ENCODE measurements at regions not wholly inside any gene's neighbourhood (a gene's known extent, or its start where the extent isn't known, plus 50 kb on each side); places are given as distances from the start of the nearest gene placed in this dataset.

DNA sequence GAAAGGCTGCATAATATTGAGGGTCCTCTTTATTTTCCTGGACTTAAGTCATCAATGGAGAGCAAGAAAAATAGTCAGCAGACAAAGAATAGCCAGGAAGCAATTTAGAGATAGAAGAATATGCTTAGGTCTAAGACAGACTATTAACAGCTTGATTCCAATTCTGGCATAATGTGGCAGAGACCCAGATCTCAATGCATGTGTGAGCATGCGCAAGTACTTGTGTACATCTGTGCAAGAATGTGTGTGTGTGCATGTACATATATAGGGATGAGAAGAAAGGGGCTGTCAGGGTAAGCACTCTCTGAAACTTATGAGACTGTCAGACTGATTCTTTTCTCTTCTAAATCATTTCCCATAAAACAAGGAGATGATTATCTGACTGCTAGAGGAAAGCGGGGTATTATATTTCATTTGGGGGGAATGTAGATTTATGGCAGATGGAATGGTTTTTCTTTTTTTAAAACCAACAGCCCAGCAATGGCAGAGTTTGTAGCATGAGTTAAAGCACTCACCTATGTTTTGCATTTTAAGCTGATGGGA is 381.3 kb upstream of the SPRED2 start:
- no peak for DNase-seq (ENCODE audit: low read depth)
- TF ChIP-seq, protein P1, sequence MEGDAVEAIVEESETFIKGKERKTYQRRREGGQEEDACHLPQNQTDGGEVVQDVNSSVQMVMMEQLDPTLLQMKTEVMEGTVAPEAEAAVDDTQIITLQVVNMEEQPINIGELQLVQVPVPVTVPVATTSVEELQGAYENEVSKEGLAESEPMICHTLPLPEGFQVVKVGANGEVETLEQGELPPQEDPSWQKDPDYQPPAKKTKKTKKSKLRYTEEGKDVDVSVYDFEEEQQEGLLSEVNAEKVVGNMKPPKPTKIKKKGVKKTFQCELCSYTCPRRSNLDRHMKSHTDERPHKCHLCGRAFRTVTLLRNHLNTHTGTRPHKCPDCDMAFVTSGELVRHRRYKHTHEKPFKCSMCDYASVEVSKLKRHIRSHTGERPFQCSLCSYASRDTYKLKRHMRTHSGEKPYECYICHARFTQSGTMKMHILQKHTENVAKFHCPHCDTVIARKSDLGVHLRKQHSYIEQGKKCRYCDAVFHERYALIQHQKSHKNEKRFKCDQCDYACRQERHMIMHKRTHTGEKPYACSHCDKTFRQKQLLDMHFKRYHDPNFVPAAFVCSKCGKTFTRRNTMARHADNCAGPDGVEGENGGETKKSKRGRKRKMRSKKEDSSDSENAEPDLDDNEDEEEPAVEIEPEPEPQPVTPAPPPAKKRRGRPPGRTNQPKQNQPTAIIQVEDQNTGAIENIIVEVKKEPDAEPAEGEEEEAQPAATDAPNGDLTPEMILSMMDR (IDR thresholded peaks at IDR 0.05; ENCODE audit: low read length, missing control alignments) = no peak
- H3K4me3 ChIP-seq (replicated peaks; ENCODE audit: low read depth, low read length) = no peak overlapping the region

GRCh38 chr2:65812887-65813286 is 380.5 kb upstream of the SPRED2 start:
- no peak overlapping the region for H3K4me3 ChIP-seq (replicated peaks; ENCODE audit: low read depth, low read length)
- DNase-seq (ENCODE audit: low read depth) = no peak

GRCh38 chr2:65807942-65808341 is 375.5 kb upstream of the SPRED2 start:
- H3K4me3 ChIP-seq (replicated peaks; ENCODE audit: low read depth, low read length) = no peak overlapping the region
- TF ChIP-seq, protein P1 (IDR thresholded peaks at IDR 0.05; ENCODE audit: low read length, missing control alignments) = no peak
- no peak for DNase-seq (ENCODE audit: low read depth)

More at GRCh38 chr2:65812887-65813286, 380.5 kb upstream of the SPRED2 start:
- TF ChIP-seq, protein P1 (IDR thresholded peaks at IDR 0.05; ENCODE audit: low read length, missing control alignments) = no peak

GRCh38 chr2:65804777-65805176 is 372.4 kb upstream of the SPRED2 start:
- no peak for DNase-seq (ENCODE audit: low read depth)
- H3K4me3 ChIP-seq (replicated peaks; ENCODE audit: low read depth, low read length) = no peak overlapping the region
- TF ChIP-seq, protein P1 (IDR thresholded peaks at IDR 0.05; ENCODE audit: low read length, missing control alignments) = no peak

DNA sequence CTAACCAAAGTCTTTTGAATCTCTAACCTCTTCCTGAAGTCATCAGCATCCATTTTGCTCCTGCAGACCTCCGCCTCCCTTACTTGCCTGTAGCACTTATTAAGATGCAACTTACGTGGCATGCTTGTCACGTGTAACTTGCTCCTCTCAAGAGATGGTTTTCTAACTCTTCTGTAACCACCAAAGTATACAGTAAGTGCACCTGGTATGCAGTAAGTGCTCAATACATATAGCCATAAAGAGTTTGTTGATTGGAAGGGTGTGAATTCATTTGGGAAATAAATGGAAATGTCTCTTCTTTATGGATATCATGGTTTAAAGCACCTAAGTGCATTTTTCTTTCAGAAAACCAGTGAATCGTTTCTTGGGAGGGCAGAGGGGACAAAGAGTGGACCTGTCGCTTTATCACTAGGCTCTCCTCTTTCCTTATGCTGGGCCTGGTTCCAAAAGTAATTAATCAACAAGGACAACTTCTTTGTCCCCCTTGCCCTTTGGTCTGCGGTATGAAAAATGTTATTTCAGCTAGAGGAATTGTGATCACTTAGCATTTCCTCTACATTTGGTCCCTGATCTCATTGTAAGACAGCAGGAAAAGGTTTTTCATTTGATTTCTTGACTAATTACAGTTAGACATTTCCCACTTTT is 370.0 kb upstream of the SPRED2 start:
- TF ChIP-seq, protein P1 (IDR thresholded peaks at IDR 0.05; ENCODE audit: low read length, missing control alignments) = no peak
- DNase-seq (ENCODE audit: low read depth) = no peak

GRCh38 chr2:65800998-65801397 is 368.6 kb upstream of the SPRED2 start:
- TF ChIP-seq, protein P1 (IDR thresholded peaks at IDR 0.05; ENCODE audit: low read length, missing control alignments) = peak; percentile 16
- DNase-seq (ENCODE audit: low read depth) = peak; percentile 6
- H3K4me3 ChIP-seq (replicated peaks; ENCODE audit: low read depth, low read length) = no peak overlapping the region

More for the DNA sequence above, 370.0 kb upstream of the SPRED2 start:
- H3K4me3 ChIP-seq (replicated peaks; ENCODE audit: low read depth, low read length) = no peak overlapping the region

Measured in fibroblast of pulmonary artery (primary cell).